Dermis microvascular lymphatic vessel endothelial cell (primary cell): ENCODE measurements at regions not wholly inside any gene's neighbourhood (a gene's known extent, or its start where the extent isn't known, plus 50 kb on each side); places are given as distances from the start of the nearest gene placed in this dataset.
"Not testable (repeated sequence)": the region's sequence is repeated elsewhere in the genome, so short reads cannot be mapped to it uniquely, and the experiment has no call there.

Source experiments
- DNase-seq, 2 donors: peaks; one replicate each; pipeline versions ENCODE4 v3.0.0 to v3.0.0-alpha.2; 2010; ENCODE audit warnings: low read depth in 2 of 2

DNA sequence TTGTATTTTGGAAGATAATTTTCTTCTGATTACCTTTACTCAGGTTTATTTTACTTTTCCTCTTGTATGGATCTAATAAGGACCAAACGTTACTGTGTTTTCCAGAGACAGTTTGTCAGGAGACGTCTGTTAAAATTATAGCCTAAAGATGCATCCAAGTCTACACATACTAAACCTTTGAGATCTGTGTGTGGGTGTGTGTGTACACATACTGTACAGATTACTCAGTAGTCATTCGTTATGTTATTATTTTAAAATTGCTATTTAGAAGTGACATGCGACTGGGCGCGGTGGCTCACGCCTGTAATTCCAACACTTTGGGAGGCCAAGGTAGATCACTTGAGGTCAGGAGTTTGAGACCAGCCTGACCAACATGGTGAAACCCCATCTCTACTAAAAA lies 51.6 kb upstream of the CNTLN start:
- DNase-seq: no peak

DNA sequence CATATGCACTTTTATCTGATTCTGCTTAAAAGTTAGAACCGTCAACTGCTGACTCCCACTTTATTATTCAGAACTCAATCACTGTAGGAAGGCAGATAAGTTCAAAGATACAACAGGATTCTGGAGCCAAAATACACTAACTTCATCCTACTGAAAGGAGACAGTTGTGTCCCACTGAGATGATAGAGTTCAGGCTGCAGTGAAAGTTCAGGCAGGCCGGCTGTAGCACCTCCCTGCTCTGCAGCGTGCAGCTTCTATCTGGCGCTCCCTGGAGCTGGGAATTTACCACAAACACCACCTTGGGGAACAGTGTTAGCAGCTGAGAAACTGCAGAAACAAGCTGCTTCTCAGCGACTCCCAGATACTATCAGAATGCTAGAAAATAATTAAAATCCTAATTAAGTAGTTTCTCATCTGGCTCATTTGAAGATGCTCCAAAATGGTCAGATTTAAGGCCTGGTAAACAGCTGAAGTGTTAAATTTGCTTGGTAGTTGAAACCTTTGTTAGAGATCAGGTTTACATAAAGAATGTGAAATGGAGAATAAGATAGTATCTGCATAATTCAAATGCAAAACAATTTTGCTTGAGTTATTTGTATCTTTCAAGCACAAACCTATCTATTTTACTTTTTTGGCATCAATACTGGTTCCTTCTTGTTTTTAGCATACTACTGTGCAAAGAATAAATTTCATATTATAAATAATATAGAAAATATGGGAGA lies 52.3 kb upstream of the CNTLN start:
- no peak for DNase-seq

DNA sequence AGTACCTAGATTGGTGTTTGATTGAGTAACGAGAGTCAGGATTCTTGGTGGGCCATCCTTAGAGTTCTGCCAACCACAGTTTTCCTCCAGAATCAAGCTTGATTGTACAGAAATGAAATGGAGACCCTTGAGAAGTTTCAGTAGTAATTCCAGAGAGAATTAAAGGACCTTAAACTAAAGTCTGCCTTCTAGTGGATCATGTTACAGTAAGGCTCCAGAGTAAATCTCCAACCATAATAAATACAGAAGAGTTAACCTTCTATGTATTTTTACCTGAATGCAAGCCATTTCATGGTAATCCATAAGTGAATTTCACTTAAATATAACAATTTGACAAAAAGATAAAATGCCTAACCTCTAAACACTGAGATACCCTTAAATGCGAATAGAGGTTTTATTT lies 53.0 kb upstream of the CNTLN start:
- DNase-seq: no peak

DNA sequence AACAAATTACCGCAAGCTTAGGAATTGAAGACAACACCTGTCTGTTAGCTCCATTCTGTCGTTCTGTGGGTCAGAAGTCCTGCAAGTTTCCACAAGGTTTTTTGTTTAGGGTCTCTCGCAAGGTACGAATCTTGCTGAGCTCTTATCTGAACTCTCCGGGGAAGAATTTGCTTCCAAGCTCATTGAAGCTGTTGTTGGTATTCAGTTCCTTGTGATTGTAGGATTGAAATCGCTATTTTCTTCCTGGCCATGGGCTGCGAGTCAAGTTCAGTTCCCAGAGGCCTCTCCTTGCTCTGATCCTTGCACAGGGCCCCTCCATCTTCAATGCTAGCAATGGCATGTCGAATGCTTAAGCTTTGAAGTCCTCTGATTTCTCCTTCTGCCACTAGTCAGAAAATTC lies 53.5 kb upstream of the CNTLN start:
- DNase-seq: no peak

DNA sequence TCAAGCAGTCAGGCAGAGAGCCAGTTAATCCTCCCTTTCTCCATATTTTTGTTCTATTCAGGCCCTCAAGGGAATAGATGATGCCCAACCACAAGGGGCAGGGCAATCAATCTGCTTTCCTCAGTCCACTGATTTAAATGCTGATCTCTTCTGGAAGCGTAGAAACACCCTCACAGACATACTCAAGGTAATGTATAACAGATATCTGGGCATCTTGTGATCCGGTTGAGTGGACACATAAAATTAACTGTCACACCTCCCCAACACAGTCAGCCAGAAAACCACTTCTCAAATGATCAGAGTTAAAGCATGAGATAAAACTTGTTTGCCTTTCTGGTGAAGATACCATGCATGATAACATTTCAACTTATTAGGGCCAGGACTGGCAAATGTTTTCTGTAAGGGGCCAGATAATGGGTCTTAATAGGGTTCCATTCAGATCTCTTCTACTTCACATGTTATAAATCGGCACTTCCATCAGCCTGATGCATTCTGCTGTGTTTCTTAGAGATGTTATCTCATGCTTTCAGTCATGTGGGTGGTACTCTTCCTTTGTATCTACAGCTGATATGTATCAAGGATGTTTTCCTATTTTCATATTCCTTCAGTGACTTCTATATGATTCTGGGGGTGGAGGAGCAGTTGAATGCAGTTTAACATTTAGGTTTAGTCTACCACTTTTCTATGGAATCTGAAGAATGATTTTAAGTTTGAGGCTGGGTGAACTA lies 58.9 kb upstream of the CNTLN start:
- no peak for DNase-seq

DNA sequence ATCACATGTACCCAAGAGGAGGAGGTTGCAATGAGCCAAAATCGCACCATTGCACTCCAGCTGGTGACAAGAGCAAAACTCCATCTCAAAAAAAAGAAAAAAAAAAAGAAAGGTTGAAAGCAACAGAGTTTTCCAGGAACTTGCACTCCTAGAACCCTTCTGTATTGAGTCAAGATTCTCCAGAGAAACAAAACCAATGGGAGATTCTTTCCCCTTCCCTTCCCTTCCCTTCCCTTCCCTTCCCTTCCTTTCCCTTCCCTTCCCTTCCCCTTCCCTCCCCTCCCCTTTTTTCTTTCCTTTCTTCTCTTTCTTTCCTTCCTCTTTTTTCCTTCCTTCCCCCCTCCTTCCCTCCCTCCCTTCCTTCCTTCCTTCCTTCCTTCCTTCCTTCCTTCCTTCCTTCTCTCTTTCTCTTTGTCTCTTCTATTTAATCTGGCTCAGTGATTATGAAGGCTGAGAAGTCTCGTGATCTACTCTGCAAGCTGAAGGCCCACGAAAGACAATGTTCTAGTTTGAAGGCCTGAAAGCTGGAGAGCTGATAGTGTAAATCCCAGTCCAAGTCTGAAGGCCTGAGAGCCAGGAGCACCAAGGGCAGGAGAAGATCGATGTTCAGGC lies 59.6 kb upstream of the CNTLN start:
- no peak for DNase-seq

DNA sequence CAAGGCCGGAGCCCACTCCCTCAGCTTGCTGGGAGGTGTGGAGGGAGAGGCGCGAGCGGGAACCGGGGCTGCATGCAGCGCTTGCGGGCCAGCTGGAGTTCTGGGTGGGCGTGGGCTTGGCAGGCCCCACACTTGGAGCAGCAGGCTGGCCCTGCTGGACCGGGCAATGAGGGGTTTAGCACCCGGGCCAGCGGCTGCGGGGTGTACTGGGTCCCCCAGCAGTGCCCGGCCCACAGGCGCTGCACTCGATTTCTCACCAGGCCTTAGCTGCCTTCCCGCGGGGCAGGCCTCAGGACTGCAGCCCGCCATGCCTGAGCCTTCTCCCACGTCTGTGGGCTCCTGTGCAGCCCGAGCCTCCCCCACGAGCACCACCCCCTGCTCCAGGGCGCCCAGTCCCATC lies 62.3 kb upstream of the CNTLN start:
- not testable (repeated sequence) for DNase-seq

DNA sequence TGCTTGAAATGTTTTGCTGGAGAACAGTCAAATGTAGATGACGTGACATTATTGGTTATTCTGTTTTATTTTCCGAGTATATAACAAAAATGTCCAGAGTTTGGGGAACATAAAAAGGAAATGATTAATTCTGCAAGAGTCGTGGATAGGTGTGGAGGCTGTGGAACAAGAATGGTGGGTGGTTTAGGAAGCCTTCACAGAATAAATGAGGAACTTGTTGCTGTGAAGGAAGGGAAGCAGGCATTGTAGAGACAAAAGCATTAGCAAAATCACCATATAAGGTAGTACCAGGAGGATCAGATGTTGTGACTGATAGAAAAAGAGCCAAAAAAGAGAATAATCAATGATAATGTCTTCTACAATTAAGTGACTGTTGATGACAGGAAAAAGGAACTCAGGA lies 66.2 kb upstream of the CNTLN start:
- no peak for DNase-seq

DNA sequence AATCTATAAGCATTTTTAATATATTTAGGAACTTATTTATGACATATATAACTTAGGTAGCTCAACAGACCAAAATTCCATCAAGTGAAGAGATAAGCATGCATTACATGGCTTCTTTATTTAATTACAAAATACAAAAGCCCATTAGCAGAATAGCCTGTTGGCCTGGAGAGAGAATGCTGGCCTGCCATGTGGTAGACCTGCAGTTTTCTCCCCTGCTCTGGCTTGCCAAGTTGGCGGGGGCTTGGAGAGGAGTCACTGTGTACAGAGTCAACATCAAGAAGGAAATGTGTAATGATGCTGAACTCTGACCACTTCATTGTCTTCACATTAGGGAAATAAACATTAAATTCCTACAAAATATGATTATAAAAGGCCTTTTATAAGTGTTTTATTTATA lies 69.8 kb upstream of the CNTLN start:
- DNase-seq: peak; percentile 45 to 79

DNA sequence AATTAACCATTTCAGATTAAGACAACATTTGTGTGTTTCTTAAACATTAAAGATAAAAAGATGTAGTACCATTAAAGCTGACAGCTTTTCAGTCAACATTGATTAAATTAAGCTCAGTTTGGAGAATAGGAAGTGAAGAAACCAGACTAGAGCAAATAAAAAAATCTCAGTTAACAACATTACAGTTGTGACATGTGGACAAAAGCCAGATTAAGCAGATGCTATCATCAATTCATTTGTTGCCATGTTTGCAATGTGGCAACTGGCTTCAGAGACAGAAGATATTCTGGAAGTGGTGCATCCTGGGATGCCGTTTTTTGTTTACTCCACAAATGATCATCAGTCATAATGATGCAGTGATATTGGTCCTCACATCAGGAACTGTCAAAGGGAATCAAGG lies 70.3 kb upstream of the CNTLN start:
- DNase-seq: no peak

DNA sequence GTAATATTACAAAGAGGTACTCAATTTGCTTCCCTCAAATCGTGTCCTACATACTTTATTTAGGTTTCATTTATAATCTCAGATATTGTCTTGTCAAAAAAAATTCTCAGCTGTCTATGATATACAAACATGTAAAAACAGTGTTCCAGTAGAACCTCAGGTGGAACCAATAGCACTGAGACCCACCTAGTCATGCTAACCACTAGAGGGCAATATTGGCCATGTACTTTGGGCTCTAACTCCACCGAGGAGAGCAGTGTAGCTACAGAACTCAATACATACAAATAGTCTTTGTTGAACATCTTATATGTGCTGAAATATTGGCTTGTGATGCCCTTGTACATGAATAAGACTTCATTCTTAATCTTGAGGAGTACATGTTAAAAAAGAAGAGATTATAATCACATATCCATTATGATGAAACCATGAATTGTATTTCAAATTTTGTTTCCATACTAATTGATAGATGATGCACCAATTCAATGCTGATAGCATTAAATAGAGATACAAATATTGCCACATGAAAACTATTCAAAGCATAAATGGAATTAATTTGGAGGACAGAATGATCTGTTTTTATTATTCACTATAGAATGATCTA lies 71.2 kb upstream of the CNTLN start:
- DNase-seq: peak; percentile 47 to 66

DNA sequence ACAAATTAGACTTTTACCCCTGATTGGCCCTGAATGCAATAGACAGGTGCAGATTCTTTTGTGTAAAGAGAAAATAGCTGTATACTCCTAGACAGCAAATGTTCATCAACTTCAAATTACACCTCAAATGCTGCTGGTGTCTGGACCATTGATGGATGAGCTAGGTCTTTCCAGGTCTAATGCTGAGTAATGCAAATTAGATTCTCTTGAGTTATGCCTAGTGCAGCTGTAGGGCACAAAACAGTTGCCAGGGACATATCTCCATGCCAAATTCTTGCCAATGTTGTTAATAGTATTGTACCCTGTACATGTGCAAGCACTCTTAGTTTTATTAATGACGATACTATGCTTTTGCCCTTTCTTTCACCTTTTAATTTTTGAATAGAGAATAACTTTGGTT lies 72.3 kb upstream of the CNTLN start:
- DNase-seq: no peak

DNA sequence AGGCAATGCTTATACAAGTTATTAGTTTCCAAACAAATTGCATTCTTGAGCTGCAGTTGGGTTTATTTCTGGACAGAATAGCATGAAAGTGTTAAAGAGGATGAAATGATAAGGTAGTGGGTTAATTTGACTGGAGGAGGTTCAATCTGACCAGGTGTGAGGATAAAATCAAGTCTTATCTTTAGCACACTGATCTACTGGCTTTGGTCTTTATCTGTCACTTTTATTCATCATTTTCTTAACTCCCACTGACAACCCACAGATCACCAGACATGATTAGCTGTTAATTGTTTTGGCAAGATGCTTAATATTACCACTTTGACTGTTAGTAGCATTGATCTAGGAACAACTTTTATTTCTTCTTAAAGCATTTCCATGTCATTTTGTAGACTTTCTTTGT lies 74.4 kb upstream of the CNTLN start:
- DNase-seq: no peak

DNA sequence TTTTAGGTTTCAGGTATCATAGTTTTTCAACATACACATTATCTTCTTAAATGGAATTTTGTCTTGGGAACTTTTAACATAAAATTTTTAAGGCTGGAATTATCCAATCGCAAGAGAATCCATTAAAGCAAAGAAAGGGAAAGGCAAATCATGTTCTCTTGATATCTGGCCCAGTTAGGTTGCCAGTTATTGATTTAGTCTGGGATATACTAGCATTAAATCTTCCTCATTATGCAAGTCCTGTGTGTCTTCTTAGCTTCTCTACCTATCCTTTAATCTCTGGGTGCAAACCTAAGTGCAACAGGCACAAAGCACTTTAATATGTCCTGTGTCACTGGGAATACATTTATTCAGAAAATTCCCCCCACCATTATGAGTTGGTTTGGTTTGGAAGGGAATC lies 75.4 kb upstream of the CNTLN start:
- DNase-seq: no peak

DNA sequence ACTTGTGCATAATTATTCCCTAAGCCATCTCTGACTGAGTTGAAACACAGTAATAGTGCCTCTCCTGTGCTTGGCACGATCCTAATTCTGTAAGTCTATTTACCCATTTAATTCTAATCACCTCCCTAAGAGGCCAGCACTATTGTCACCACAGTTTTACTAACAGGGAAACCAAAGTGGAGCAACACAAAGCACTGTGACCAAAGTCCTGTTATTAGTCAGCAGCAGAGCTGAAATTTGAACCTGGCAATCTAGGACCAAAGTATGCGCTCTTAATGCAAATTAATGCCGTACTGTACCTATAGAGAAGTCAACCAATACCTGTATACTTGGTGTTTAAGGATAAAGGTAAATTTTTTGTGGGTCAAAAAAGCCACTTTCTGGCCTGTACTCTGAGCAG lies 77.1 kb upstream of the CNTLN start:
- DNase-seq: no peak

DNA sequence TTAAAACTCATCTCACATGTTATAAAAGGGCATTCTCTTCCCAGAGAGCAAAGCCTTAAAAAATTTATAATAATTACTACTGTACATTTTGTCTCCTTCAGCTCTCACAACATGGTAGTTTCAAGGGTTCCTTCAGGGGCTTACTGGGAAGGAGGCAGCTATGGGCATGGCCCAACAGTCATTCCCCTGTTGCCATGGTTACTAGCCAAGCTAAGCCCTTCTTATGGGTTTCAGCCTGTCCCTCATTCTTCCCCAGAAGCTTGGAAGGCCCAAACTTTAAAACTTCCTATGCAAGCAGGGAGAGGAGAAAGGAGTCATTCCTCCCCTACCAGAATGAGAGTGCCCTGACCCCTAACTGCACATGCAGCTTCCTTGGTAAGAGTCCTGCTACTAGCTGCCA lies 82.2 kb upstream of the CNTLN start:
- no peak for DNase-seq

DNA sequence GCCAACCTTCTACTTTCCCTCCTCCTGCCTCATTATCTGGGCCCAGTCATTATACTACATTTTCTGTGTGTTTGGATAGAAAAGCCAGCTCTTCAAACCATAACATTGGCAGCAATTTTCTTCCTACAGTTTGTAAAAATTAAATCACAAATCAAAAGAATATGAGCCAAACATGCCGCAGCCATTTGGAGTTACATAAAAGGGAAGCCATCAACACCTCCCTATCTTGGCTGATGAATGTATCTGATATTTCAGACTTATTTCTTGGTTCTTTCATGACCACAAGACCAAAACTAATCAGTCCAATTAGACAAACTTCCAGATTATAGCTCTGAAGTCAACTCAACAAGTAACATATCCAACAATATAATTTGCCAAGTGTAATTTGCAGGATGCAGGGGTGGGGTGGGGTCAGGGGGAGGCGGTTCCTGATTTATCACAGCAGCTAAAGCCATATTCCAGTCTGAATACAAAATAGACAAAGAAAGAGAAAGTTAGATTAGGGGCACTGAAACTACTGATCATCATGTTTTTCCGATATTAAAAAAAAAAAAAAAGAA lies 89.4 kb upstream of the CNTLN start:
- DNase-seq: no peak

DNA sequence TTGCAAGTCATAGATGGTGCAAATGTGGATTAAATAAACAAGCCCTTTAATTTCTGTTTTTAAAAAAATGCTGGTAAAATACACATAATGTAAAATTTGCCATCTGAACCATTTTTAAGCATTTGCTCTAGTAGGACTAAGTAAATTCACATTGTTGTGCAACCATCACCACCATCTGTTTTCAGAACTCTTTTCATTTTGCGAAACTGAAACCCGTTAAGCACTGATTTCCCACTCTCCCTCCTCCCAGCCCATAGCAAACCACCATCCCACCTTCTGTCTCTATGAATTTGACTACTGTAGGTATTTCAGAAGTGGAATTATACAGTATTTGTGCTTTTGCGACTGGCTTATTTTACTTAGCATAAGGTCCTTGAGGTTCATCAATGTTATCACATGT lies 103.3 kb upstream of the CNTLN start:
- DNase-seq: no peak

DNA sequence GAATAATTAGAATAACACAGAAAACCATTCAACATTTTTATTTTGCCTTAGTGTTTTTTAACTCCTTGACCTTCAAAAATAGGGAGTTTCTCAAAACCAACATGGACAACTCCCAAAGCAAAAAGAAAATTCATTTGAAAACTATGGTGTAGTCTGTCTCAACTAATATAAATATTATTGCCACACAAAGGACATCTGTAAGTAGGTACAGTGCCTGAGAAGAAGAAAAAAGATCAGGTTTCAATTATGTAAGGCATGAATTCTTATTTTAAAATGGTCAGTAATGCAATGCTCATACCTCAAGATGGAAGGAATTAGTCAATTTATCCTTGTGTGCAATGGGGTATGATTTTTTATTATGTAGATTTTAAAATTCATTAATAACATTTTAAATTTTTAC lies 109.6 kb upstream of the CNTLN start:
- DNase-seq: no peak

DNA sequence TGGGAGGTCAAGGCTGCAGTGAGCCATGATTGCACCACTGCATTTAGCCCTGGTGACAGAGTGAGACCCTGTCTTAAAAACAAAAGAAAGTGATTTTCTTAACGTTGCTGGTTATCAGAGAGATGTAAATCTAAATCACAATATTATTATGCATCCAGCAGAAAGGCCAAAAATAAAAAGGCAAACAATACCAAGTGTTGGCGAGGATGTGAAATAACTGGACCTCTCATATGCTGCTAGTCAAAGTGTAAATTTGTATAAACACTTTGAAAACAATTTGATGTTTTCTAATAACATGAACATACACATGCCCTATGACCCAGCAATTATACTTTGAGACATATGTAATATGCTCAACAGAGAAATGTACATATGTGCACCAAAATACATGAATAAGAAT lies 110.7 kb upstream of the CNTLN start:
- no peak for DNase-seq

DNA sequence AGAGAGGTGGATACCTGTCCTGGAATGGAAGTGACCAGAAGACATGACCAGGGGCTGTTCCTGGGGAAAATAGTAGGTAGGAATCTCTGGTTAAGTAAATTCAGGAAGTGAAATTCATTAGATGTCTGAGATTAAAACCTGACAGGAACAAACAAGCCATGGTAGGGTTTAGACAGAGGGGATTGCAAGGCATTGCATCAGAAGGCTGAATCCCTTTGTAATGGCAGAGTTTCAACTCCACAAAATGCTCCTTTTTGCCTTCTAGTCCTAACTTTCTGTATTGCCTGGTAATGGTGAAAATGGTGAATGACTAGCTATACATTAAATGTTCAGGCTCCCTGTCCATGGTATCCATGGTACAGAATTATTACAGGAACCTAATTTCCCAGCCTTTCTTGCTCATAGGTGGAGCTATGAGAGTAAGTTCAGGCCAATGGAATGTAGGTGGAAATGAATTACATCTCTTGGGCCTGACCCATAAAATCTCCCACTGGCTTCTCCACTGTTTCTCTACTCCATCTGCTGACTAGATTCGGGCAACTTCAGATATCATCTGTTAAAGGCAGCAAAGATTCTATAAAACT lies 113.4 kb upstream of the CNTLN start:
- no peak for DNase-seq

DNA sequence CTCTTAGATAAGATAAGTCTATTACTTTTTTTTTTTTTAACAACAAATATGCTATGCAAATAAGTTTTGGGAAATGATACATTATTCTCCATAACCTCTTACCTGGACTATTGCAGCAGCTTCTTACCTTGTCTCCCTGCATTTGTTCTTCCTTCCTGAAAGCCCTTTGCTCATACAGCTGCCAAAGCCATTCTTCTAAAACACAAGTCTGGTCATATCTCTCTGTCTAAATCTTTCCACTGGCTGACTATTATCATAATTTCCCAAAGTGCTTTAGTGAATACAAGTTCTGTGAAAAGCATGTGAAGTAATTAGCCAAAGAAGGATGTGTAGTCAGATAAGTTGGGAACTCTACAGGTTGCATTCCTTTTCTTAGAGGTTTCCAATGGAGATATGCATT lies 115.4 kb upstream of the CNTLN start:
- no peak for DNase-seq
